A673 (cell line): ENCODE measurements at regions not wholly inside any gene's neighbourhood (a gene's known extent, or its start where the extent isn't known, plus 50 kb on each side); places are given as distances from the start of the nearest gene placed in this dataset.

Source experiments
- CTCF ChIP-seq: fragments of 300-800, 200-600 bp; sonication (generic); conservative IDR thresholded peaks from 2 replicates; pipeline ENCODE4 v1.5.1; 2017; ENCODE audit warnings: low read depth, mild to moderate bottlenecking, antibody characterized with exemption, low read length, moderate library complexity, mixed read lengths
- EZH2 ChIP-seq: fragments of 200-600 bp; sonication (generic); IDR thresholded peaks from 2 replicates; pipeline ENCODE4 v1.6.1; 2017; ENCODE audit warnings: borderline replicate concordance, low read depth, mild to moderate bottlenecking, mixed read lengths, antibody characterized with exemption, low read length; ENCODE audit not compliant: poor library complexity, severe bottlenecking

DNA sequence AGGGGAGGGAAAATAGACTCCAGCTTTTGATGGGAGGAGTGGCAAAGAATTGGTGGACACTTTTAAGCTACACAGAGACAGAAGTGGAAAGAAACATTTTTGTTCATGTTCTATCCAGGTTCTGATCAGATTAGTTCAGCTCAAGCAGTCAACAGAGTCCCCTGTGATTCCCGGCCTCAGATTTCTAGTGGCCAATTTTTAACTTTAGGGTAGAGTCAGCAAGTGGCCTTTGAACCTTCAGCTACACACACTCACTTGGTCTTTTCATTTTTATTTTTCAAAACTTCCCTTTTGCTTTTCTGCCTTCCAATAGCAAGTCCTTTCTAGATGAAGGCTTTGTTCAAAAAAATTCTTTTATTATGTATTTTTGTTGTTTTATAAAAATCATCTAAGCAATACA lies 169.2 kb upstream of the RPS6KA3 start:
- no peak for TF ChIP-seq CTCF
- no peak for TF ChIP-seq EZH2
